HG02678 (cell line): ENCODE measurements at regions not wholly inside any gene's neighbourhood (a gene's known extent, or its start where the extent isn't known, plus 50 kb on each side); places are given as distances from the start of the nearest gene placed in this dataset.

ENCODE experiments used
- ATAC-seq: cut with Tn5 transposase; IDR thresholded peaks from one replicate; pipeline ENCODE4 v1.9.1; 2021; ENCODE audit warnings: mild to moderate bottlenecking, moderate library complexity; ENCODE audit not compliant: unreplicated experiment

- no peak for ATAC-seq
Observed at GRCh38 chr20:57837208-57838035, 127.6 kb upstream of the PMEPA1 start.

- no peak for ATAC-seq
Observed at GRCh38 chr20:57835588-57836455, 126.0 kb upstream of the PMEPA1 start.

GRCh38 chr20:57835074-57835452 lies 125.2 kb upstream of the PMEPA1 start:
- ATAC-seq = no peak

- ATAC-seq = no peak
Observed at GRCh38 chr20:57834306-57835073, 124.7 kb upstream of the PMEPA1 start.

GRCh38 chr20:57831993-57832585 lies 122.3 kb upstream of the PMEPA1 start:
- no peak for ATAC-seq

- no peak for ATAC-seq
Observed at GRCh38 chr20:57831326-57831992, 121.6 kb upstream of the PMEPA1 start.

- no peak for ATAC-seq
Observed at GRCh38 chr20:57830515-57830895, 120.7 kb upstream of the PMEPA1 start.

- no peak for ATAC-seq
Observed at GRCh38 chr20:57829805-57830514, 120.1 kb upstream of the PMEPA1 start.

GRCh38 chr20:57829336-57829735 lies 119.5 kb upstream of the PMEPA1 start:
- ATAC-seq = no peak

GRCh38 chr20:57828696-57829095 lies 118.9 kb upstream of the PMEPA1 start:
- no peak for ATAC-seq

GRCh38 chr20:57826666-57827287 lies 117.0 kb upstream of the PMEPA1 start:
- no peak for ATAC-seq

GRCh38 chr20:57824909-57825308 lies 115.1 kb upstream of the PMEPA1 start:
- no peak for ATAC-seq

GRCh38 chr20:57821935-57822334 lies 112.1 kb upstream of the PMEPA1 start:
- no peak for ATAC-seq

GRCh38 chr20:57819691-57820380 lies 110.0 kb upstream of the PMEPA1 start:
- no peak for ATAC-seq

GRCh38 chr20:57819291-57819690 lies 109.5 kb upstream of the PMEPA1 start:
- no peak for ATAC-seq

- no peak for ATAC-seq
Observed at GRCh38 chr20:57818418-57819181, 108.8 kb upstream of the PMEPA1 start.

GRCh38 chr20:57815405-57815804 lies 105.6 kb upstream of the PMEPA1 start:
- no peak for ATAC-seq

GRCh38 chr20:57814529-57814928 lies 104.7 kb upstream of the PMEPA1 start:
- no peak for ATAC-seq
